Stomach (tissue), 4 donors: ENCODE measurements at regions not wholly inside any gene's neighbourhood (a gene's known extent, or its start where the extent isn't known, plus 50 kb on each side); places are given as distances from the start of the nearest gene placed in this dataset.

Experiments
- EP300 ChIP-seq: sonication (generic); formaldehyde crosslinking; IDR thresholded peaks from one replicate; pipeline ENCODE4 v1.6.1; 2017; ENCODE audit warnings: antibody characterized with exemption
- POLR2A ChIP-seq, 4 donors: fragments of 450-650 bp; IDR thresholded peaks; one replicate each; pipeline ENCODE4 v1.6.1; 2016; ENCODE audit warnings: antibody characterized with exemption in 4 of 4, control low read depth in 2 of 4, mild to moderate bottlenecking in 1 of 4, moderate library complexity in 1 of 4
- POLR2AphosphoS5 ChIP-seq, 3 donors: sonication (generic); formaldehyde crosslinking; IDR thresholded peaks; one replicate each; pipeline ENCODE4 v1.6.1; 2016; ENCODE audit warnings: antibody characterized with exemption in 3 of 3
- TF ChIP-seq, protein P1 (sequence below), 7 experiments: fragments of 450-650 bp in 4 of 7; fragments of 200-600 bp in 3 of 7; sonication (generic) in 3 of 7; IDR thresholded peaks; one replicate each; pipeline ENCODE4 v1.5.1; 2016 to 2019; ENCODE audit warnings: antibody characterized with exemption in 7 of 7, control low read depth in 2 of 7, mild to moderate bottlenecking in 1 of 7

DNA sequence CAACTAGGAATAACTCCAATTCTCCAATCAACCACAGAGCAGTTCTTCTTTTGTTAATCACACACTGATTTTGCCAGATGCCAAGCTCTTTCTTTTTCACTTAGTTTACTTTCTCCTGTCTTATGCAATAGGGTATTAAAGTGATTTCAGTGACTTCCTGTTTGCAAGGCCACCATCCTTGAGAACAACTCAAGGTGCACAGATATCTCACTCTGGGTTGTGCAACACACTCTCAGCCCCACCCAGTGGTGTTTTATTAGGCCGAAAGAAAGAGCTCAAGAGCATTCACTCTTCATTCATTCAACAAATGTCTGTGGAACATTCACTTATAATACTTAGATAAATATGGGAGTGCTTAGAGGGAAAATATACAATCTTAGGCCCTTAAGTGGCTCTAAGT, 352.5 kb downstream of the ZNF326 start:
- TF ChIP-seq, protein P1, sequence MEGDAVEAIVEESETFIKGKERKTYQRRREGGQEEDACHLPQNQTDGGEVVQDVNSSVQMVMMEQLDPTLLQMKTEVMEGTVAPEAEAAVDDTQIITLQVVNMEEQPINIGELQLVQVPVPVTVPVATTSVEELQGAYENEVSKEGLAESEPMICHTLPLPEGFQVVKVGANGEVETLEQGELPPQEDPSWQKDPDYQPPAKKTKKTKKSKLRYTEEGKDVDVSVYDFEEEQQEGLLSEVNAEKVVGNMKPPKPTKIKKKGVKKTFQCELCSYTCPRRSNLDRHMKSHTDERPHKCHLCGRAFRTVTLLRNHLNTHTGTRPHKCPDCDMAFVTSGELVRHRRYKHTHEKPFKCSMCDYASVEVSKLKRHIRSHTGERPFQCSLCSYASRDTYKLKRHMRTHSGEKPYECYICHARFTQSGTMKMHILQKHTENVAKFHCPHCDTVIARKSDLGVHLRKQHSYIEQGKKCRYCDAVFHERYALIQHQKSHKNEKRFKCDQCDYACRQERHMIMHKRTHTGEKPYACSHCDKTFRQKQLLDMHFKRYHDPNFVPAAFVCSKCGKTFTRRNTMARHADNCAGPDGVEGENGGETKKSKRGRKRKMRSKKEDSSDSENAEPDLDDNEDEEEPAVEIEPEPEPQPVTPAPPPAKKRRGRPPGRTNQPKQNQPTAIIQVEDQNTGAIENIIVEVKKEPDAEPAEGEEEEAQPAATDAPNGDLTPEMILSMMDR (IDR thresholded peaks at IDR 0.05), result no peak
- no peak for TF ChIP-seq POLR2A (IDR thresholded peaks at IDR 0.05)
- no peak for TF ChIP-seq POLR2AphosphoS5 (IDR thresholded peaks at IDR 0.05)
- no peak for TF ChIP-seq EP300
